GM23248 (cell line): ENCODE measurements at regions not wholly inside any gene's neighbourhood (a gene's known extent, or its start where the extent isn't known, plus 50 kb on each side); places are given as distances from the start of the nearest gene placed in this dataset.

ENCODE experiments used
- DNase-seq: peaks from one replicate; pipeline ENCODE4 v3.0.0-alpha.2; 2015
- H2AFZ ChIP-seq: fragments of 200-600 bp; sonication (generic); 2 replicates; pipeline ENCODE4 v1.6.1; 2016; ENCODE audit warnings: antibody characterized with exemption
- H3F3A ChIP-seq: fragments of 200-600 bp; sonication (generic); 2 replicates; pipeline ENCODE4 v1.6.1; 2016; ENCODE audit warnings: mild to moderate bottlenecking, antibody characterized with exemption, mixed run types; ENCODE audit not compliant: insufficient read depth
- H3K27ac ChIP-seq: fragments of 200-600 bp; sonication (generic); 2 replicates; pipeline ENCODE4 v1.5.1; 2016; ENCODE audit warnings: mild to moderate bottlenecking
- H3K27me3 ChIP-seq: fragments of 200-600 bp; sonication (generic); replicated peaks from 2 replicates; pipeline ENCODE4 v1.6.1; 2016; ENCODE audit warnings: mild to moderate bottlenecking; ENCODE audit not compliant: insufficient read depth
- H3K36me3 ChIP-seq: fragments of 200-600 bp; sonication (generic); 2 replicates; pipeline ENCODE4 v1.6.1; 2016; ENCODE audit warnings: low read depth, mild to moderate bottlenecking
- H3K4me1 ChIP-seq: fragments of 200-600 bp; sonication (generic); 2 replicates; pipeline ENCODE4 v1.6.1; 2016; ENCODE audit warnings: mild to moderate bottlenecking; ENCODE audit not compliant: insufficient read depth
- H3K4me2 ChIP-seq: fragments of 200-600 bp; sonication (generic); one replicate; pipeline ENCODE4 v1.6.1; 2016; ENCODE audit warnings: mild to moderate bottlenecking; ENCODE audit not compliant: unreplicated experiment
- H3K4me3 ChIP-seq: fragments of 200-600 bp; sonication (generic); 2 replicates; pipeline ENCODE4 v1.5.1; 2016; ENCODE audit warnings: mild to moderate bottlenecking
- H3K79me2 ChIP-seq: fragments of 200-600 bp; sonication (generic); 2 replicates; pipeline ENCODE4 v1.6.1; 2016; ENCODE audit warnings: mild to moderate bottlenecking; ENCODE audit not compliant: insufficient read depth
- H3K9ac ChIP-seq: fragments of 200-600 bp; sonication (generic); 2 replicates; pipeline ENCODE4 v1.6.1; 2016; ENCODE audit warnings: mild to moderate bottlenecking
- H3K9me2 ChIP-seq: fragments of 200-600 bp; sonication (generic); 2 replicates; pipeline ENCODE4 v1.6.1; 2016; ENCODE audit warnings: mixed run types, mild to moderate bottlenecking, moderate library complexity; ENCODE audit not compliant: insufficient read depth
- H3K9me3 ChIP-seq: fragments of 200-600 bp; sonication (generic); one replicate; pipeline ENCODE4 v1.6.1; 2017; ENCODE audit warnings: low read depth
- H4K20me1 ChIP-seq: fragments of 200-600 bp; sonication (generic); 2 replicates; pipeline ENCODE4 v1.6.0; 2016; ENCODE audit not compliant: insufficient read depth
- EZH2 ChIP-seq: fragments of 200-600 bp; sonication (generic); IDR thresholded peaks from 2 replicates; pipeline ENCODE4 v1.6.1; 2018; ENCODE audit warnings: antibody characterized with exemption, mild to moderate bottlenecking; ENCODE audit not compliant: insufficient read depth, poor library complexity, severe bottlenecking
- EZH2phosphoT487 ChIP-seq: fragments of 200-600 bp; sonication (generic); IDR thresholded peaks from 2 replicates; pipeline ENCODE4 v1.6.1; 2018; ENCODE audit warnings: antibody characterized with exemption, moderate library complexity, mild to moderate bottlenecking, low read depth; ENCODE audit not compliant: insufficient read depth
- WGBS, 2 experiments: methylation state at CpG; one replicate each; pipeline ENCODE4 v1.1.6; 2015 to 2017; ENCODE audit warnings: low lambda C conversion rate in 2 of 2, low coverage in 1 of 2; ENCODE audit errors: missing lambda C conversion rate in 2 of 2; 5-methylcytosine and 5-hydroxymethylcytosine counted together
- in situ Hi-C: fragments of 300-500 bp; cut with MboI; formaldehyde crosslinking; loops from 2 replicates; pipeline ENCODE4 v1.15.0; 2020

GRCh38 chr18:74006143-74006542 is 141.5 kb downstream of the FBXO15 start:
- Histone ChIP-seq H3K4me1 (no peaks in the 10 kb centered on the region), H3K27me3 (peaks cover 18% of the 10 kb centered on the region; the same call in 1 of the 2 replicates), H3K4me3 (no peak overlapping the region), H3K79me2 (no peaks in the 10 kb centered on the region), H3F3A (no peaks in the 10 kb centered on the region), H3K9me3 (no peaks in the 10 kb centered on the region), H3K27ac (no peak overlapping the region), H4K20me1 (no peaks in the 10 kb centered on the region), H3K9me2 (no peaks in the 10 kb centered on the region), H2AFZ (no peak overlapping the region), H3K4me2 (no peak overlapping the region), H3K36me3 (no peaks in the 10 kb centered on the region), H3K9ac (no peak overlapping the region)
- DNase-seq, result no peak
- WGBS, 2 experiments, result 82 to 85% methylated on average over 8 of the region's 8 CpGs
- TF ChIP-seq EZH2phosphoT487 (no peak), EZH2 (no peak)
- in situ Hi-C loops, result no loop called here

- Histone ChIP-seq H3K27ac (no peak overlapping the region), H2AFZ (no peak overlapping the region), H3K4me3 (no peak overlapping the region), H3K9ac (no peak overlapping the region), H4K20me1 (no peaks in the 10 kb centered on the region), H3K4me2 (no peak overlapping the region), H3K36me3 (no peaks in the 10 kb centered on the region), H3F3A (no peaks in the 10 kb centered on the region), H3K9me2 (no peaks in the 10 kb centered on the region), H3K27me3 (peaks cover 17% of the 10 kb centered on the region; the same call in 1 of the 2 replicates), H3K79me2 (no peaks in the 10 kb centered on the region), H3K9me3 (no peaks in the 10 kb centered on the region), H3K4me1 (no peaks in the 10 kb centered on the region)
- in situ Hi-C loops, result no loop called here
- WGBS, 2 experiments, result 61 to 71% methylated on average over 4 of the region's 4 CpGs
- no peak for TF ChIP-seq EZH2
- TF ChIP-seq EZH2phosphoT487, result no peak
- DNase-seq, result no peak
Observed at GRCh38 chr18:74005320-74006109, 142.1 kb downstream of the FBXO15 start.

GRCh38 chr18:73992242-73993022 is 155.2 kb downstream of the FBXO15 start:
- Histone ChIP-seq H3K9me3 (no peaks in the 10 kb centered on the region), H3K9me2 (no peaks in the 10 kb centered on the region), H4K20me1 (no peaks in the 10 kb centered on the region), H3K27me3 (no peaks in the 10 kb centered on the region; the same call in none of the 2 replicates), H3K9ac (no peak overlapping the region), H3K4me3 (no peak overlapping the region), H3K4me1 (no peaks in the 10 kb centered on the region), H3K36me3 (no peaks in the 10 kb centered on the region), H3K79me2 (no peaks in the 10 kb centered on the region), H3F3A (peaks cover 3% of the 10 kb centered on the region; the same call in 1 of the 2 replicates), H3K27ac (no peak overlapping the region), H2AFZ (no peak overlapping the region), H3K4me2 (no peak overlapping the region)
- TF ChIP-seq EZH2phosphoT487 (no peak), EZH2 (no peak)
- DNase-seq, result no peak
- in situ Hi-C loops, result no loop called here
- 59 to 67% methylated on average over 5 of the region's 5 CpGs for WGBS, 2 experiments

- H3K9ac ChIP-seq, result no peak overlapping the region
- no peaks in the 10 kb centered on the region for H4K20me1 ChIP-seq
- no peak overlapping the region for H3K4me2 ChIP-seq
- no peaks in the 10 kb centered on the region for H3K9me3 ChIP-seq
- TF ChIP-seq EZH2 (no peak), EZH2phosphoT487 (no peak)
- H3K4me3 ChIP-seq, result no peak overlapping the region
- in situ Hi-C loops, result no loop called here
- no peaks in the 10 kb centered on the region for H3K79me2 ChIP-seq
- H2AFZ ChIP-seq, result no peak overlapping the region
- no peaks in the 10 kb centered on the region for H3K36me3 ChIP-seq
- whole genome bisulfite sequencing, 2 experiments, result 45 to 48% methylated on average over 2 of the region's 2 CpGs
- DNase-seq, result no peak
- peaks cover 8% of the 10 kb centered on the region; the same call in 1 of the 2 replicates for H3K4me1 ChIP-seq
- H3K9me2 ChIP-seq, result no peaks in the 10 kb centered on the region
- no peaks in the 10 kb centered on the region; the same call in none of the 2 replicates for H3K27me3 ChIP-seq
- peaks cover 11% of the 10 kb centered on the region for H3F3A ChIP-seq
- no peak overlapping the region for H3K27ac ChIP-seq
Observed at GRCh38 chr18:73991570-73991969, 156.1 kb downstream of the FBXO15 start.
